ENCODE measurements at regions not wholly inside any gene's neighbourhood (a gene's known extent, or its start where the extent isn't known, plus 50 kb on each side); places are given as distances from the start of the nearest gene placed in this dataset.

- TF ChIP-seq ZNF174 (CRISPR knock-in tag; IDR thresholded peaks at IDR 0.05) (no peak), SLC30A9 (CRISPR knock-in tag; IDR thresholded peaks at IDR 0.05) (no peak), CCAR2 (IDR thresholded peaks at IDR 0.05; ENCODE audit: low read depth, low read length) (no peak), KDM2B (CRISPR knock-in tag; IDR thresholded peaks at IDR 0.05) (no peak), USF1 (CRISPR knock-in tag; IDR thresholded peaks at IDR 0.05) (no peak), STAT5A (IDR thresholded peaks at IDR 0.05; ENCODE audit: borderline replicate concordance, low read length) (peak; percentile 74; the same call in 1 of the 2 replicates), TBL1XR1 (IDR thresholded peaks at IDR 0.05; ENCODE audit: low read length in 2 of 2) (peak in 1 of 2 experiments; percentile 54; a peak in 1 of 4 replicates), ZNF23 (CRISPR knock-in tag; IDR thresholded peaks at IDR 0.05) (no peak), ZBED1 (IDR thresholded peaks at IDR 0.05) (no peak), ZNF324 (CRISPR knock-in tag; IDR thresholded peaks at IDR 0.05) (no peak), MBD2 (IDR thresholded peaks at IDR 0.05; ENCODE audit: borderline replicate concordance, low read depth) (no peak), YBX1 (IDR thresholded peaks at IDR 0.05) (no peak), SMARCB1 (IDR thresholded peaks at IDR 0.05; ENCODE audit: insufficient read length, low read depth) (no peak), C11orf30 (IDR thresholded peaks at IDR 0.05; ENCODE audit: low read depth) (peak; percentile 97), ESRRB (CRISPR knock-in tag; IDR thresholded peaks at IDR 0.05; ENCODE audit: borderline replicate concordance) (no peak), ZNF24 (IDR thresholded peaks at IDR 0.05) (no peak), TCF3 (CRISPR knock-in tag; IDR thresholded peaks at IDR 0.05) (peak; percentile 90), USF2 (CRISPR knock-in tag; IDR thresholded peaks at IDR 0.05) (no peak), SREBF2 (CRISPR knock-in tag; IDR thresholded peaks at IDR 0.05) (no peak), POU5F1 (IDR thresholded peaks at IDR 0.05; ENCODE audit: borderline replicate concordance, low read depth, low read length, partially characterized antibody) (no peak), ZNF639 (CRISPR knock-in tag; conservative IDR thresholded peaks at IDR 0.05 in 1 of 2, IDR thresholded peaks at IDR 0.05 in 1 of 2) (no peak), MNT (conservative IDR thresholded peaks at IDR 0.05) (no peak), POLR2AphosphoS2 (IDR thresholded peaks at IDR 0.05; ENCODE audit: low read length) (no peak), ZKSCAN8 (CRISPR knock-in tag; IDR thresholded peaks at IDR 0.05) (no peak), ILK (tag; IDR thresholded peaks at IDR 0.05; ENCODE audit: borderline replicate concordance, low read depth) (no peak), HMBOX1 (IDR thresholded peaks at IDR 0.05) (no peak)
Observed at GRCh38 chr4:128347175-128347868, 59.7 kb upstream of the PGRMC2 start (continued).
